GM23338 (cell line): ENCODE measurements at regions not wholly inside any gene's neighbourhood (a gene's known extent, or its start where the extent isn't known, plus 50 kb on each side); places are given as distances from the start of the nearest gene placed in this dataset.

Experiments
- CTCF ChIP-seq, 2 experiments: fragments of 200-600 bp in 1 of 2; sonication (generic) in 1 of 2; conservative IDR thresholded peaks; 2 replicates each; pipeline versions ENCODE4 v1.5.1 to v1.6.1; 2016 to 2017; ENCODE audit warnings: antibody characterized with exemption in 2 of 2, low read depth in 2 of 2, mild to moderate bottlenecking in 2 of 2, moderate library complexity in 1 of 2
- REST ChIP-seq: IDR thresholded peaks from one replicate; pipeline ENCODE4 v1.6.1; 2018; ENCODE audit warnings: antibody characterized with exemption; ENCODE audit not compliant: unreplicated experiment

GRCh38 chr4:82126512-82127040 is 247.2 kb downstream of the HNRNPD start:
- TF ChIP-seq CTCF (conservative IDR thresholded peaks at IDR 0.05; ENCODE audit: low read depth in 2 of 2): no peak
- no peak for TF ChIP-seq REST
